Activated CD4-positive, alpha-beta memory T cell treated with anti-CD3 and anti-CD28 coated beads, Interleukin-2, amount 10 ng/mL, durations not matched to agents 7 days and 5 days (primary cell): ENCODE measurements at regions not wholly inside any gene's neighbourhood (a gene's known extent, or its start where the extent isn't known, plus 50 kb on each side); places are given as distances from the start of the nearest gene placed in this dataset.

Experiments used
- CTCF ChIA-PET: fragments of 350-600 bp; sonication (Branson Sonifier 250); formaldehyde crosslinking; loops from one replicate; lab custom pipeline; 2021; ENCODE audit warnings: antibody characterized with exemption, inconsistent platforms; lab: Charles Lee
- POLR2A ChIA-PET: fragments of 350-600 bp; sonication (Branson Sonifier 250); formaldehyde crosslinking; loops from one replicate; lab custom pipeline; 2021; ENCODE audit warnings: antibody characterized with exemption; lab: Charles Lee
- DNase-seq: peaks from one replicate; pipeline ENCODE4 v3.0.0-alpha.2; 2020
- H3K27ac Mint-ChIP-seq: one replicate; pipeline ENCODE4 v1.8.0; 2021; ENCODE audit warnings: mild to moderate bottlenecking, mixed read lengths
- H3K27me3 Mint-ChIP-seq: one replicate; pipeline ENCODE4 v1.8.0; 2021; ENCODE audit warnings: mixed read lengths
- H3K36me3 Mint-ChIP-seq: one replicate; pipeline ENCODE4 v1.8.0; 2021; ENCODE audit warnings: low read depth, mixed read lengths
- H3K4me1 Mint-ChIP-seq: one replicate; pipeline ENCODE4 v1.8.0; 2021; ENCODE audit warnings: mixed read lengths
- H3K4me3 Mint-ChIP-seq: one replicate; pipeline ENCODE4 v1.8.0; 2021; ENCODE audit warnings: mild to moderate bottlenecking, mixed read lengths
- H3K9me3 Mint-ChIP-seq: one replicate; pipeline ENCODE4 v1.8.0; 2021; ENCODE audit warnings: mixed read lengths

GRCh38 chr1:56074007-56074651 lies 505.2 kb downstream of the PLPP3 start:
- CTCF ChIA-PET, result no interaction called here
- Mint-ChIP-seq H3K4me3 (no peak overlapping the region), H3K36me3 (no peaks in the 10 kb centered on the region), H3K27me3 (no peaks in the 10 kb centered on the region), H3K4me1 (no peaks in the 10 kb centered on the region), H3K27ac (no peak overlapping the region), H3K9me3 (peaks cover 2% of the 10 kb centered on the region)
- POLR2A ChIA-PET, result no interaction called here
- no peak for DNase-seq

GRCh38 chr1:56073614-56074006 lies 505.8 kb downstream of the PLPP3 start:
- Mint-ChIP-seq H3K4me3 (no peak overlapping the region), H3K27ac (no peak overlapping the region)
- POLR2A ChIA-PET, result no interaction called here

GRCh38 chr1:56073206-56073605 lies 506.2 kb downstream of the PLPP3 start:
- H3K4me1 Mint-ChIP-seq, result no peaks in the 10 kb centered on the region
- H3K27ac Mint-ChIP-seq, result no peak overlapping the region
- no peaks in the 10 kb centered on the region for H3K36me3 Mint-ChIP-seq
- POLR2A ChIA-PET, result no interaction called here
- CTCF ChIA-PET, result no interaction called here
- peaks cover 2% of the 10 kb centered on the region for H3K9me3 Mint-ChIP-seq
- no peak for DNase-seq
- no peaks in the 10 kb centered on the region for H3K27me3 Mint-ChIP-seq
- H3K4me3 Mint-ChIP-seq, result no peak overlapping the region

More at GRCh38 chr1:56073614-56074006, 505.8 kb downstream of the PLPP3 start:
- H3K4me1 Mint-ChIP-seq, result no peaks in the 10 kb centered on the region
- DNase-seq, result no peak
- H3K27me3 Mint-ChIP-seq, result no peaks in the 10 kb centered on the region
- CTCF ChIA-PET, result no interaction called here
- no peaks in the 10 kb centered on the region for H3K36me3 Mint-ChIP-seq
- peaks cover 2% of the 10 kb centered on the region for H3K9me3 Mint-ChIP-seq

GRCh38 chr1:56072310-56072709 lies 507.1 kb downstream of the PLPP3 start:
- Mint-ChIP-seq H3K27ac (no peak overlapping the region), H3K36me3 (no peaks in the 10 kb centered on the region), H3K27me3 (no peaks in the 10 kb centered on the region), H3K9me3 (peaks cover 2% of the 10 kb centered on the region), H3K4me1 (no peaks in the 10 kb centered on the region), H3K4me3 (no peak overlapping the region)
- ChIA-PET POLR2A (no interaction called here), CTCF (no interaction called here)
- no peak for DNase-seq

GRCh38 chr1:56071351-56071750 lies 508.0 kb downstream of the PLPP3 start:
- POLR2A ChIA-PET, result no interaction called here
- no peak overlapping the region for H3K27ac Mint-ChIP-seq

GRCh38 chr1:56070601-56071000 lies 508.8 kb downstream of the PLPP3 start:
- Mint-ChIP-seq H3K4me1 (no peaks in the 10 kb centered on the region), H3K27me3 (no peaks in the 10 kb centered on the region), H3K27ac (no peak overlapping the region), H3K9me3 (peaks cover 4% of the 10 kb centered on the region), H3K4me3 (no peak overlapping the region), H3K36me3 (no peaks in the 10 kb centered on the region)
- POLR2A ChIA-PET, result no interaction called here
- CTCF ChIA-PET, result no interaction called here
- DNase-seq, result no peak

More at GRCh38 chr1:56071351-56071750, 508.0 kb downstream of the PLPP3 start:
- no peaks in the 10 kb centered on the region for H3K27me3 Mint-ChIP-seq
- no peaks in the 10 kb centered on the region for H3K4me1 Mint-ChIP-seq
- H3K36me3 Mint-ChIP-seq, result no peaks in the 10 kb centered on the region
- CTCF ChIA-PET, result no interaction called here
- H3K9me3 Mint-ChIP-seq, result peaks cover 2% of the 10 kb centered on the region
- no peak for DNase-seq
- H3K4me3 Mint-ChIP-seq, result no peak overlapping the region

GRCh38 chr1:56069824-56070223 lies 509.5 kb downstream of the PLPP3 start:
- ChIA-PET POLR2A (no interaction called here), CTCF (no interaction called here)
- Mint-ChIP-seq H3K9me3 (peaks cover 4% of the 10 kb centered on the region), H3K36me3 (no peaks in the 10 kb centered on the region), H3K27ac (no peak overlapping the region), H3K27me3 (no peaks in the 10 kb centered on the region), H3K4me3 (no peak overlapping the region), H3K4me1 (no peaks in the 10 kb centered on the region)
- no peak for DNase-seq

GRCh38 chr1:56068908-56069307 lies 510.5 kb downstream of the PLPP3 start:
- no peak overlapping the region for H3K4me3 Mint-ChIP-seq
- H3K4me1 Mint-ChIP-seq, result no peaks in the 10 kb centered on the region
- DNase-seq, result no peak
- H3K36me3 Mint-ChIP-seq, result no peaks in the 10 kb centered on the region
- ChIA-PET CTCF (no interaction called here), POLR2A (no interaction called here)
- H3K27me3 Mint-ChIP-seq, result no peaks in the 10 kb centered on the region
- H3K9me3 Mint-ChIP-seq, result peaks cover 4% of the 10 kb centered on the region
- H3K27ac Mint-ChIP-seq, result no peak overlapping the region

GRCh38 chr1:56068210-56068609 lies 511.2 kb downstream of the PLPP3 start:
- Mint-ChIP-seq H3K4me1 (no peaks in the 10 kb centered on the region), H3K36me3 (no peaks in the 10 kb centered on the region)

GRCh38 chr1:56065729-56066128 lies 513.6 kb downstream of the PLPP3 start:
- Mint-ChIP-seq H3K27me3 (no peaks in the 10 kb centered on the region), H3K4me3 (no peak overlapping the region), H3K27ac (no peak overlapping the region), H3K36me3 (no peaks in the 10 kb centered on the region), H3K4me1 (no peaks in the 10 kb centered on the region), H3K9me3 (peaks cover 5% of the 10 kb centered on the region)
- POLR2A ChIA-PET, result no interaction called here
- CTCF ChIA-PET, result no interaction called here
- no peak for DNase-seq

More at GRCh38 chr1:56068210-56068609, 511.2 kb downstream of the PLPP3 start:
- no peak for DNase-seq
- Mint-ChIP-seq H3K9me3 (peaks cover 4% of the 10 kb centered on the region), H3K27me3 (no peaks in the 10 kb centered on the region), H3K27ac (no peak overlapping the region), H3K4me3 (no peak overlapping the region)
- ChIA-PET POLR2A (no interaction called here), CTCF (no interaction called here)

- H3K27ac Mint-ChIP-seq, result no peak overlapping the region
- H3K9me3 Mint-ChIP-seq, result peaks cover 6% of the 10 kb centered on the region
- H3K27me3 Mint-ChIP-seq, result no peaks in the 10 kb centered on the region
- no peaks in the 10 kb centered on the region for H3K4me1 Mint-ChIP-seq
- CTCF ChIA-PET, result no interaction called here
- DNase-seq, result no peak
- no peaks in the 10 kb centered on the region for H3K36me3 Mint-ChIP-seq
- POLR2A ChIA-PET, result no interaction called here
- H3K4me3 Mint-ChIP-seq, result no peak overlapping the region
Measured at GRCh38 chr1:56064705-56065104, 514.7 kb downstream of the PLPP3 start.

GRCh38 chr1:56063461-56063860 lies 515.9 kb downstream of the PLPP3 start:
- no peaks in the 10 kb centered on the region for H3K4me1 Mint-ChIP-seq
- H3K4me3 Mint-ChIP-seq, result no peak overlapping the region
- no peaks in the 10 kb centered on the region for H3K27me3 Mint-ChIP-seq
- H3K27ac Mint-ChIP-seq, result no peak overlapping the region
- ChIA-PET POLR2A (no interaction called here), CTCF (no interaction called here)
- H3K9me3 Mint-ChIP-seq, result peaks cover 5% of the 10 kb centered on the region
- no peaks in the 10 kb centered on the region for H3K36me3 Mint-ChIP-seq
- DNase-seq, result no peak

GRCh38 chr1:56062625-56063024 lies 516.7 kb downstream of the PLPP3 start:
- no peaks in the 10 kb centered on the region for H3K36me3 Mint-ChIP-seq
- CTCF ChIA-PET, result no interaction called here
- H3K27me3 Mint-ChIP-seq, result no peaks in the 10 kb centered on the region
- H3K27ac Mint-ChIP-seq, result no peak overlapping the region
- H3K4me1 Mint-ChIP-seq, result no peaks in the 10 kb centered on the region
- no peak overlapping the region for H3K4me3 Mint-ChIP-seq
- no peak for DNase-seq
- H3K9me3 Mint-ChIP-seq, result peaks cover 5% of the 10 kb centered on the region
- POLR2A ChIA-PET, result no interaction called here

GRCh38 chr1:56061824-56062223 lies 517.5 kb downstream of the PLPP3 start:
- ChIA-PET POLR2A (no interaction called here), CTCF (no interaction called here)
- peaks cover 5% of the 10 kb centered on the region for H3K9me3 Mint-ChIP-seq
- H3K27me3 Mint-ChIP-seq, result no peaks in the 10 kb centered on the region
- no peaks in the 10 kb centered on the region for H3K36me3 Mint-ChIP-seq
- DNase-seq, result no peak
- no peak overlapping the region for H3K27ac Mint-ChIP-seq
- no peak overlapping the region for H3K4me3 Mint-ChIP-seq
- no peaks in the 10 kb centered on the region for H3K4me1 Mint-ChIP-seq
